Peyer's patch (tissue), 4 donors: ENCODE measurements at regions not wholly inside any gene's neighbourhood (a gene's known extent, or its start where the extent isn't known, plus 50 kb on each side); places are given as distances from the start of the nearest gene placed in this dataset.
A peak's percentile ranks its signal among the peaks of the same experiment; 100 is the strongest.

Source experiments
- DNase-seq, 3 donors: peaks; one replicate each; pipeline ENCODE4 v3.0.0-alpha.2; 2017 to 2019
- H3K27ac ChIP-seq, 4 donors: fragments of 200-600 bp; sonication (generic); one replicate each; pipeline ENCODE4 v1.5.1; 2016 to 2019
- H3K27me3 ChIP-seq, 2 donors: fragments of 200-600 bp; sonication (generic); one replicate each; pipeline ENCODE4 v1.5.1; 2019
- H3K36me3 ChIP-seq, 3 donors: fragments of 200-600 bp; sonication (generic); one replicate each; pipeline ENCODE4 v1.5.1; 2016 to 2019
- H3K4me1 ChIP-seq, 4 donors: fragments of 200-600 bp; sonication (generic); one replicate each; pipeline ENCODE4 v1.5.1; 2016 to 2019
- H3K4me3 ChIP-seq, 4 donors: fragments of 200-600 bp; sonication (generic); 1 replicate in 3 of 4; 2 replicates in 1 of 4; pipeline ENCODE4 v1.5.1; 2016 to 2019; ENCODE audit warnings: mild to moderate bottlenecking in 1 of 4
- H3K9me3 ChIP-seq, 4 donors: fragments of 200-600 bp; sonication (generic); one replicate each; pipeline ENCODE4 v1.5.1; 2016 to 2019; ENCODE audit warnings: mild to moderate bottlenecking in 1 of 4
- CTCF ChIP-seq, 6 experiments: fragments of 450-650 bp in 4 of 6; fragments of 200-600 bp in 2 of 6; sonication (generic) in 1 of 6; IDR thresholded peaks; one replicate each; pipeline ENCODE4 v1.5.1; 2017 to 2019; ENCODE audit warnings: antibody characterized with exemption in 6 of 6, mild to moderate bottlenecking in 3 of 6, moderate library complexity in 1 of 6
- POLR2A ChIP-seq, 2 donors: fragments of 450-650 bp; IDR thresholded peaks; one replicate each; pipeline ENCODE4 v1.5.1; 2017; ENCODE audit warnings: antibody characterized with exemption in 2 of 2, mild to moderate bottlenecking in 2 of 2, moderate library complexity in 2 of 2

DNA sequence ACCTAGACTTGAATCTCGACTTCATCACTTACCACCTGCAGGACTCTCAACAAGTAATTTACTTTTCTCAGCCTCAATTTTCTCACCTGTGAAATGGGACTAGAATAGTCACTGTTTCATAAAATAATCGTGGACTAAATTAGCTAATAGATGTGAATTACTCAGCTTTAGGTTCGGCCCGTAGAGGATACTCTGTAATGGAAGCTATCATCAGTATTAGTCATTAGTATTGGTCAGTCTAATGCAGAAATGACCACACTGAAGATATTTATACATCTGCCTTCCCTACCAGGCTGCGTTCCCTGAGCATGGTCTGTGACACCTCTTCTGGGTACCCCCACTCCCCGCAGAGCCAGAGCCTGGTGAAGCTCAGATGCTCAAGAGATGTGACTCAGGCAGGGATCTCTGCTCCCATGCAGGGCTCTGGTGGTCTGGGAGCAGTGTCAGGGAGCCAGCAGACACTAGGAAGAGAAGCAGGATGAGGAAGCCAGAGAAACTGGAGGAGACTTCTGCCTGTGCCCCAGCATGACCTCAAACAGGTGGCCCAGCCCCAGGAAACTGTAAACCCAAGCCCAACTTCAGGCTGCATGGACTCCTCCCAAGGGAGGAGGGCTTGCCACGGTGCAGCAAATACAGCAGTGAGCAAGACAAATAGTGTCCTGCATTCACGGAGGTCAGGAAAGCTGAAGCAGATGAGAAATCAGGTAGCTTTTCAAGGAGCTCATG lies 88.0 kb upstream of the E2F8 start:
- Histone ChIP-seq H3K36me3 (no peaks in the 10 kb centered on the region), H3K27ac (no peak overlapping the region), H3K9me3 (no peaks in the 10 kb centered on the region), H3K27me3 (no peaks in the 10 kb centered on the region), H3K4me1 (no peaks in the 10 kb centered on the region), H3K4me3 (no peak overlapping the region)
- TF ChIP-seq CTCF (IDR thresholded peaks at IDR 0.05) (no peak), POLR2A (IDR thresholded peaks at IDR 0.05) (no peak)
- DNase-seq, result no peak

DNA sequence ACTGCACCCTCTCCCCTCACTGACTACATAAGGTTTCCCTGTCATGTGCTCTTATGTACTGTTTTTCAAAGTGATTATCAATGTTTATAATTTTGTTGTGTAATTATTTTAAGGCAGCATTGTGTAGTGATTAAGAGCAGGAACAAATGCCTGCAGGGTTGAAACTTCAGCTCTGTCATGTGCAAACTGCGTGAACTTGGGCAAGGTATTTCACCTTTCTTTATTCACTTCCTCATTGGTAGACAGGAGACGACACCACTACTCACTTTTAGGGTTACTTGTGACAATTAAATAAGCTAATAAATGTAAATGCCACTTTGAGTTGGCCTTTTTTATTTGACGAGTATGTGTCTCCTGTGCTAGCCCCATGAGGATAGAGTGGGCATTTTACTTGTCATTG lies 86.5 kb upstream of the E2F8 start:
- no peak for DNase-seq
- no peak overlapping the region for H3K27ac ChIP-seq
- H3K9me3 ChIP-seq, result no peaks in the 10 kb centered on the region
- no peak for TF ChIP-seq POLR2A (IDR thresholded peaks at IDR 0.05)
- no peaks in the 10 kb centered on the region for H3K4me1 ChIP-seq
- no peaks in the 10 kb centered on the region for H3K27me3 ChIP-seq
- no peaks in the 10 kb centered on the region for H3K36me3 ChIP-seq
- no peak overlapping the region for H3K4me3 ChIP-seq

GRCh38 chr11:19326499-19326898 lies 85.8 kb upstream of the E2F8 start:
- no peak overlapping the region for H3K27ac ChIP-seq
- no peak for DNase-seq
- H3K4me3 ChIP-seq, result no peak overlapping the region
- no peak for TF ChIP-seq POLR2A (IDR thresholded peaks at IDR 0.05)
- TF ChIP-seq CTCF (IDR thresholded peaks at IDR 0.05), result peak in 1 of 6 experiments; percentile 3
- H3K4me1 ChIP-seq, result no peaks in the 10 kb centered on the region
- H3K36me3 ChIP-seq, result no peaks in the 10 kb centered on the region
- no peaks in the 10 kb centered on the region for H3K9me3 ChIP-seq
- no peaks in the 10 kb centered on the region for H3K27me3 ChIP-seq

GRCh38 chr11:19323502-19323901 lies 82.8 kb upstream of the E2F8 start:
- no peaks in the 10 kb centered on the region for H3K4me1 ChIP-seq

GRCh38 chr11:19321351-19321750 lies 80.6 kb upstream of the E2F8 start:
- TF ChIP-seq POLR2A (IDR thresholded peaks at IDR 0.05), result no peak
- TF ChIP-seq CTCF (IDR thresholded peaks at IDR 0.05), result no peak
- no peaks in the 10 kb centered on the region for H3K27me3 ChIP-seq
- H3K9me3 ChIP-seq, result no peaks in the 10 kb centered on the region

More at GRCh38 chr11:19323502-19323901, 82.8 kb upstream of the E2F8 start:
- H3K9me3 ChIP-seq, result no peaks in the 10 kb centered on the region
- no peak overlapping the region for H3K27ac ChIP-seq
- no peaks in the 10 kb centered on the region for H3K36me3 ChIP-seq
- no peak for DNase-seq
- H3K4me3 ChIP-seq, result no peak overlapping the region
- no peak for TF ChIP-seq CTCF (IDR thresholded peaks at IDR 0.05)
- no peak for TF ChIP-seq POLR2A (IDR thresholded peaks at IDR 0.05)
- no peaks in the 10 kb centered on the region for H3K27me3 ChIP-seq

GRCh38 chr11:19320827-19321226 lies 80.1 kb upstream of the E2F8 start:
- no peaks in the 10 kb centered on the region for H3K4me1 ChIP-seq
- DNase-seq, result no peak
- H3K27me3 ChIP-seq, result no peaks in the 10 kb centered on the region
- TF ChIP-seq POLR2A (IDR thresholded peaks at IDR 0.05) (no peak), CTCF (IDR thresholded peaks at IDR 0.05) (no peak)
- H3K27ac ChIP-seq, result no peak overlapping the region
- H3K4me3 ChIP-seq, result no peak overlapping the region
- no peaks in the 10 kb centered on the region for H3K36me3 ChIP-seq
- no peaks in the 10 kb centered on the region for H3K9me3 ChIP-seq

More at GRCh38 chr11:19321351-19321750, 80.6 kb upstream of the E2F8 start:
- no peak for DNase-seq
- no peak overlapping the region for H3K4me3 ChIP-seq
- no peak overlapping the region for H3K27ac ChIP-seq
- no peaks in the 10 kb centered on the region for H3K4me1 ChIP-seq
- H3K36me3 ChIP-seq, result no peaks in the 10 kb centered on the region
